Thoracic aorta (tissue), 2 donors: ENCODE measurements at regions not wholly inside any gene's neighbourhood (a gene's known extent, or its start where the extent isn't known, plus 50 kb on each side); places are given as distances from the start of the nearest gene placed in this dataset.

ENCODE experiments used
- ATAC-seq: fragments of 150-250 bp; one replicate; pipeline ENCODE4 v1.8.0; 2017; ENCODE audit warnings: low read depth; ENCODE audit not compliant: insufficient number of reproducible peaks, low FRiP score
- DNase-seq: peaks from one replicate; pipeline ENCODE4 v3.0.0-alpha.2; 2020; ENCODE audit warnings: low spot score
- H3K27ac ChIP-seq, 2 donors: fragments of 200-600 bp; sonication (generic); 1 replicate in 1 of 2; 2 replicates in 1 of 2; pipeline ENCODE4 v1.5.1; 2016; ENCODE audit warnings: mild to moderate bottlenecking in 2 of 2, moderate library complexity in 2 of 2
- H3K27me3 ChIP-seq: fragments of 200-600 bp; sonication (generic); replicated peaks from 2 replicates; pipeline ENCODE4 v1.6.0; 2016; ENCODE audit warnings: mild to moderate bottlenecking; ENCODE audit not compliant: insufficient read depth
- H3K36me3 ChIP-seq: fragments of 200-600 bp; sonication (generic); one replicate; pipeline ENCODE4 v1.5.1; 2016
- H3K4me1 ChIP-seq, 2 donors: fragments of 200-600 bp; sonication (generic); 1 replicate in 1 of 2; 2 replicates in 1 of 2; pipeline versions ENCODE4 v1.5.1 to v1.6.0; 2016; ENCODE audit warnings: low read depth in 2 of 2, mild to moderate bottlenecking in 1 of 2; ENCODE audit not compliant: control insufficient read depth in 1 of 2
- H3K4me3 ChIP-seq: fragments of 200-600 bp; sonication (generic); 2 replicates; pipeline ENCODE4 v1.5.1; 2016; ENCODE audit warnings: mild to moderate bottlenecking
- H3K9me3 ChIP-seq: fragments of 200-600 bp; sonication (generic); 2 replicates; pipeline ENCODE4 v1.5.1; 2016
- TF ChIP-seq, protein P1 (sequence below): fragments of 200-600 bp; sonication (generic); IDR thresholded peaks from one replicate; pipeline ENCODE4 v1.5.1; 2019; ENCODE audit warnings: antibody characterized with exemption

DNA sequence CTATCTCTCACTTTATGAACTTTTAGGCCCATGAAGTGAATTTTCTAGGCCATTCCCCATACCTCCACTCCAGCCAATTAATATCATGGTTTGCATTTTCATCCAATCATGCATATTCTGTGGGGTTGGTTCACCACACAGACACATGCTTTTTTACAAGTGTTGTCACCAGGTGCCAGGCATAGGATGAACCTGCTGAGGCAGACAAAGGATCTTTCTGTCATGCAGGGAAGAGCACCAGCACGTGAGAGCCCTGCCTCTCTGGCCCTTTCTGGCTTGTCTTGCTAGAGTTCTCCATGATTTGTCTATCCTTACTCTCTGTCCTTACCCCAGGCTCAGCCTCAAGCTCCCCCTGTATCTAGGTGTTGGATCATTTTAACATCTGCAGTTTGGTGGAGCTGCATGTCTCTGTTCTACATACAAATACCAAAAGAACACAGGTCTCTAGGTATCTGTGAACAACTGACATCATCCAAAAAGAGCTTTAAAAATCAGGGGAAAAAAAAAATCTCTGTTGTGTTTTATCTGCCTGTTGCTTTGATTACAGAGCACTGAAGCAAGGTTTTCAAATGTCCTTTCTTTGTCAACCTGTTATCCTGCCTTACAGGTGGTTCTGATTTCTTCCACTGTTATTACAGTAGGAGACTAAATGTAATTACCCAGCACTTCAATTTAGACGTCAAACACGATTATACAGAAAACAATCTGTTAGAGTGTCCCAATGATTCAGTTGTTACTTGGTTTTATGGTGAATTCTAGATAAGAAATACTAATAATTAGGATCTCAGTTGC, 58.4 kb upstream of the GRAMD1B start:
- TF ChIP-seq, protein P1, sequence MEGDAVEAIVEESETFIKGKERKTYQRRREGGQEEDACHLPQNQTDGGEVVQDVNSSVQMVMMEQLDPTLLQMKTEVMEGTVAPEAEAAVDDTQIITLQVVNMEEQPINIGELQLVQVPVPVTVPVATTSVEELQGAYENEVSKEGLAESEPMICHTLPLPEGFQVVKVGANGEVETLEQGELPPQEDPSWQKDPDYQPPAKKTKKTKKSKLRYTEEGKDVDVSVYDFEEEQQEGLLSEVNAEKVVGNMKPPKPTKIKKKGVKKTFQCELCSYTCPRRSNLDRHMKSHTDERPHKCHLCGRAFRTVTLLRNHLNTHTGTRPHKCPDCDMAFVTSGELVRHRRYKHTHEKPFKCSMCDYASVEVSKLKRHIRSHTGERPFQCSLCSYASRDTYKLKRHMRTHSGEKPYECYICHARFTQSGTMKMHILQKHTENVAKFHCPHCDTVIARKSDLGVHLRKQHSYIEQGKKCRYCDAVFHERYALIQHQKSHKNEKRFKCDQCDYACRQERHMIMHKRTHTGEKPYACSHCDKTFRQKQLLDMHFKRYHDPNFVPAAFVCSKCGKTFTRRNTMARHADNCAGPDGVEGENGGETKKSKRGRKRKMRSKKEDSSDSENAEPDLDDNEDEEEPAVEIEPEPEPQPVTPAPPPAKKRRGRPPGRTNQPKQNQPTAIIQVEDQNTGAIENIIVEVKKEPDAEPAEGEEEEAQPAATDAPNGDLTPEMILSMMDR = no peak
- DNase-seq = no peak
- Histone ChIP-seq H3K27ac (no peak overlapping the region), H3K36me3 (no peaks in the 10 kb centered on the region), H3K27me3 (no peaks in the 10 kb centered on the region), H3K9me3 (no peaks in the 10 kb centered on the region), H3K4me3 (no peak overlapping the region), H3K4me1 (no peaks in the 10 kb centered on the region)
- no peak for ATAC-seq

DNA sequence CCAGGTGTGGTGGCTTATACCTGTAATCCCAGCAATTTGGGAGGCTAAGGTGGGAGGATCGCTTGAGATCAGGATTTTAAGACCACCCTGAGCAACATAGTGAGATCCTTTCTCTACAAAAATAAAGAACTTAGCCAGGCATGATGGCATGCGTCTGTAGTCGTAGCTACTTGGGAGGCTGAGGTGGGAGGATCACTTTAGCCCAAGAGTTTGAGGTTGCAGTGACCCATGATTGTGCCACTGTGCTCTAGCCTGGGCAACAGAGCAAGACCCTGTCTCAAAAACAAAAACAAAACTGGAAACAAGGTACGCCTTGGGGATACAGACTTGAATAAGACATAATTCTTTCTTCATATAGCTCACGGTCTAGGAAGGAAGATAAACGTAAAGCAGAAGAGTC, 63.1 kb upstream of the GRAMD1B start:
- Histone ChIP-seq H3K4me3 (no peak overlapping the region), H3K36me3 (no peaks in the 10 kb centered on the region), H3K4me1 (peaks cover 0 to 11% of the 10 kb centered on the region in 2 donors), H3K27me3 (no peaks in the 10 kb centered on the region), H3K27ac (no peak overlapping the region), H3K9me3 (no peaks in the 10 kb centered on the region)
- TF ChIP-seq, protein P1 = no peak
- ATAC-seq (no peak), DNase-seq (no peak)

DNA sequence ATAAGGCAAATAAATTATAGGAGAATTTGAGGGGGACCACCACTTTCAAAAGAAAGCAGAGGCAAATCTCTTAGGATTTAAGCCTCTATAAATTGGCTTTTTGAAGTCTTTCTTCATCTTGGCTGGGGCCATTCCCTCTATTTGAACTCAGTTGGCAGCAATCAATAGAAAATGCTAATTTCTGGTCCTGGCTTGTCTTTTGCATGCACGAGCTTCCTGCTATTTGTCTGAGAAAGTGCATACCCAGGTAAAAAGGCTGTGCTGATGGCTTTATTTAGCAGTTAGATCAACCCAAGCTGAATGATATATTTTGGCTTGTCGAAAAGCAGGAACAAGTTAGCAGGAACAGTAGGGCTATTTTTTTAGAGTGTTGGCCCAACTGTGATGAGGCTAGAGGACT, 64.1 kb upstream of the GRAMD1B start:
- ATAC-seq = no peak
- Histone ChIP-seq H3K27me3 (no peaks in the 10 kb centered on the region), H3K9me3 (no peaks in the 10 kb centered on the region), H3K4me1 (peaks cover 0 to 11% of the 10 kb centered on the region in 2 donors), H3K27ac (no peak overlapping the region), H3K36me3 (no peaks in the 10 kb centered on the region), H3K4me3 (no peak overlapping the region)
- TF ChIP-seq, protein P1 = no peak
- DNase-seq = no peak

DNA sequence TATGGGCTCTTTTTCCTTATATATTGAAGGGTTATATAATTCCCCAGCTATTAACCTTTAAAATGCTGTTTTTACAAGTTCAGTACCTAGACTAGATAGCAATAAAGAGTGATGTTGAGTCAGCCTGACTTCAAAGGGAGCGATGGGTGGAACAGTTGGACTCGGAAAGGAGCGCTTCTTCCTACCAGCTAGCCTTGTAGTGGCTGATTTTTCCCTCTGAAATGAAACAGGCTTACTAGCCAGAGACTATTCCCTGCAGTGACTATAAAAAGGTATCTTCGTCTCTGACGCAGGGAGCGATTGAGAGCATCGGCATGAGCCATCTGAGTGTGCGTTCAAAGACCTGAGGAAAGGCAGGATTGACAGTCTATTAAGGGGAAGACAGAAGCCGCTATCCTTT, 66.0 kb upstream of the GRAMD1B start:
- no peak for ATAC-seq
- no peak for DNase-seq

DNA sequence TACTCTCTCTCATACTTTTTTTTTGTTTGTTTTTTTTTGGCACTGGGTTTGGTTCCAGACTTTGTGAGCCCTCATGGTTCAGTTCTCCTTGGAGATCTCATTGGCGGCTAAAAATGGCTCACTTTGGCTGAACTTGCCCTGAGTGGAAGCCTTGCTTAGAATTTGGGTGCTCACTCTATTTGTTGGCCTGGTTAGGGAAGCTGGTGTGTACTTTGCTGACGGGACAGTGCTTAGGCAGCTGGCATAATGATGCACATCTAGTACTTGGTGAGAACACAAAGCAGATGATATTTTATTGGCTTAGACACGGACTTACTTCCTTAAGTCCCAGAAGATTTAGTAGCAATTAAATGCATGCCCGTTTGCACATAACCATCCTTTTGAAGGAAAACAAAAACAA, 66.5 kb upstream of the GRAMD1B start:
- ATAC-seq (no peak), DNase-seq (no peak)
- Histone ChIP-seq H3K36me3 (no peaks in the 10 kb centered on the region), H3K4me3 (no peak overlapping the region), H3K27ac (no peak overlapping the region), H3K4me1 (peaks cover 0 to 11% of the 10 kb centered on the region in 2 donors), H3K27me3 (no peaks in the 10 kb centered on the region), H3K9me3 (no peaks in the 10 kb centered on the region)
- TF ChIP-seq, protein P1 = no peak

More for the DNA sequence above, 66.0 kb upstream of the GRAMD1B start:
- Histone ChIP-seq H3K4me1 (peaks cover 0 to 11% of the 10 kb centered on the region in 2 donors), H3K27ac (no peak overlapping the region), H3K9me3 (no peaks in the 10 kb centered on the region), H3K27me3 (no peaks in the 10 kb centered on the region), H3K4me3 (no peak overlapping the region), H3K36me3 (no peaks in the 10 kb centered on the region)
- TF ChIP-seq, protein P1 = no peak
